ENCODE measurements at regions not wholly inside any gene's neighbourhood (a gene's known extent, or its start where the extent isn't known, plus 50 kb on each side); places are given as distances from the start of the nearest gene placed in this dataset.

DNA sequence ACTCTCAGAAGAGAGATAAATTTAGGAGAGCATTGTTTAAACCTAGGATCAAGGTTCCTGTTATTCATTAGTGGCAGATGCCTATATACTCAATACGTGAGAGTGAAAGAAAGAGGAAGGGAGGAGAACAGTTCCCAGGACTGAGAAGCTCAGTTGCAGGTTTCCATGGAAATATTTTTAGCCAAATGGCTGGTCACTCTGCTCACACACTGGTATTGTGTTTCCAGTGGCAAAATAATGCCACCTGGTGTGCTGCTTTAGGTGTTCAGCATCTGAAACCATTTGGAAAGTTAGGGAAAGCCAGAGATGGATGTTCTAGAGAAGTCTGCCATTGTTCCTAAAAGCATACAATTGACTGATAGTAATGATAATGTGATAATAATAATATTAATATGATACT is 827.7 kb downstream of the SORCS3 start:
- no peaks in the 10 kb centered on the region for H3K27me3 ChIP-seq
- H3K4me3 ChIP-seq: no peak overlapping the region
- intact Hi-C loops (cut with DNase I; ENCODE audit: low total_unique reads): no loop called here
- no peak for DNase-seq
- TF ChIP-seq POLR2A (IDR thresholded peaks at IDR 0.05): no peak
- TF ChIP-seq, protein P1, sequence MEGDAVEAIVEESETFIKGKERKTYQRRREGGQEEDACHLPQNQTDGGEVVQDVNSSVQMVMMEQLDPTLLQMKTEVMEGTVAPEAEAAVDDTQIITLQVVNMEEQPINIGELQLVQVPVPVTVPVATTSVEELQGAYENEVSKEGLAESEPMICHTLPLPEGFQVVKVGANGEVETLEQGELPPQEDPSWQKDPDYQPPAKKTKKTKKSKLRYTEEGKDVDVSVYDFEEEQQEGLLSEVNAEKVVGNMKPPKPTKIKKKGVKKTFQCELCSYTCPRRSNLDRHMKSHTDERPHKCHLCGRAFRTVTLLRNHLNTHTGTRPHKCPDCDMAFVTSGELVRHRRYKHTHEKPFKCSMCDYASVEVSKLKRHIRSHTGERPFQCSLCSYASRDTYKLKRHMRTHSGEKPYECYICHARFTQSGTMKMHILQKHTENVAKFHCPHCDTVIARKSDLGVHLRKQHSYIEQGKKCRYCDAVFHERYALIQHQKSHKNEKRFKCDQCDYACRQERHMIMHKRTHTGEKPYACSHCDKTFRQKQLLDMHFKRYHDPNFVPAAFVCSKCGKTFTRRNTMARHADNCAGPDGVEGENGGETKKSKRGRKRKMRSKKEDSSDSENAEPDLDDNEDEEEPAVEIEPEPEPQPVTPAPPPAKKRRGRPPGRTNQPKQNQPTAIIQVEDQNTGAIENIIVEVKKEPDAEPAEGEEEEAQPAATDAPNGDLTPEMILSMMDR (IDR thresholded peaks at IDR 0.05): no peak
- no peaks in the 10 kb centered on the region for H3K9me3 ChIP-seq
- no peak overlapping the region for H3K27ac ChIP-seq
- no peaks in the 10 kb centered on the region for H3K4me1 ChIP-seq
- H3K36me3 ChIP-seq: no peaks in the 10 kb centered on the region

DNA sequence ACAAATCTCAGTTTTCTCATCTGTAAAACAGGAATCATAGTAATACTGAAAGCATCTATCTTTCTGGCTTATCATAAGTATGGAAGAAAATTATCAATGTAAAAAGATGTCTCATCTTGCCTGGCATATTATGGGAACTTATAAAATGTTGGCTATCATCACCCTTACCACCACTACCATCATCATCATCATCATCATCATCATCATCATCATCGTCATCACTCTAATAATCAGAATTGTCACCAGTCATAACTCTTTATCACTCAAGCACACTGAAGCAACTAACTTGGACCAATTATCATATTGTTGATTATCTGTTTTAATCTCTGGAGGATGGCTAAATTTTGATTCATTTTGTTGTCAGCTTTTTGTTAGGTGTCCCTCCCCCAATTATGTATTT is 825.4 kb downstream of the SORCS3 start:
- Histone ChIP-seq H3K27me3 (no peaks in the 10 kb centered on the region), H3K4me1 (no peaks in the 10 kb centered on the region), H3K27ac (no peak overlapping the region), H3K4me3 (no peak overlapping the region), H3K9me3 (no peaks in the 10 kb centered on the region), H3K36me3 (no peaks in the 10 kb centered on the region)
- TF ChIP-seq POLR2A (IDR thresholded peaks at IDR 0.05): no peak
- TF ChIP-seq, protein P1 (IDR thresholded peaks at IDR 0.05): no peak
- intact Hi-C loops (cut with DNase I; ENCODE audit: low total_unique reads): no loop called here
- no peak for DNase-seq

DNA sequence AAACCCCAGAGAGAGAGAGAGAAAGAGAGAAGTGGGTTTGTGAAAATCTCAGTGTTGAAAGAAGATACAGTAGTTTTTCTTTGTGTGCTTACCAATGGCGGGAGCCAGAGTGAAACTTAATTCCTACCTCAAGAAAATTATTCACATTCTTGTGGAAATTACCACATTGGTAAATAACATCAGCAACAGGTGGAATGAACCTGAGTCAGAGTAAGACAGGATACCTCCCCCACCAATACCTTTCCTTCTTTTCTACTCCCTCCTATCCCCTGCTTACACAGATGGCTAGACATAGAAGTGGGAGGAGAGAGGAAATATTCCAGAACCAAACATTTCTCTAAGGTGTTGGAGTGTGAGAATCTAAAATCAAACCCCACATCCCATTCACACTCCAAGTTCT is 793.9 kb downstream of the SORCS3 start:
- TF ChIP-seq, protein P1 (IDR thresholded peaks at IDR 0.05): no peak
- no peak for TF ChIP-seq POLR2A (IDR thresholded peaks at IDR 0.05)
- H3K4me1 ChIP-seq: no peaks in the 10 kb centered on the region
- intact Hi-C loops (cut with DNase I; ENCODE audit: low total_unique reads): no loop called here
- no peak for DNase-seq
- H3K27ac ChIP-seq: no peak overlapping the region
- H3K36me3 ChIP-seq: no peaks in the 10 kb centered on the region
- no peaks in the 10 kb centered on the region for H3K9me3 ChIP-seq
- no peak overlapping the region for H3K4me3 ChIP-seq
- H3K27me3 ChIP-seq: no peaks in the 10 kb centered on the region

DNA sequence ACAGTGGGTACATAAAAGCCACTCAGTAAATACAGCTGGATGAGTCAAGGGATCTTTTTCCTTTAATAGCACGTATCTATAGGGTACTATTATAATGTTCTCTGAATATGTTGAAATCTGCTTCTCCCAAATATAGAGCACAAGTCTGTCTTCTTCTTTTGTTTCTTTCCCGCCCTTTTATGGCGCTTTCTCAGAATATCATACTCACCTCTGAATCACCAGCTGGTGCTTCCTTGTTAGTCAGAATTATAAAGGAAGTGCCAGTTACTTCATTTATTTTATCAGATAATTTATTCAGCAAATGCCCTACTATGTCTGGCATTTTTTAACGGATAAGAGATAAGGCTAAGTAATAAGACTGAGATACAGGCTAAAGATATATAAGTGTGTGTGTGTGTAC is 772.9 kb downstream of the SORCS3 start:
- no peak overlapping the region for H3K4me3 ChIP-seq
- no peak for DNase-seq
- intact Hi-C loops (cut with DNase I; ENCODE audit: low total_unique reads): no loop called here
- H3K36me3 ChIP-seq: no peaks in the 10 kb centered on the region
- H3K9me3 ChIP-seq: no peaks in the 10 kb centered on the region
- no peaks in the 10 kb centered on the region for H3K27me3 ChIP-seq
- TF ChIP-seq POLR2A (IDR thresholded peaks at IDR 0.05): no peak
- TF ChIP-seq, protein P1 (IDR thresholded peaks at IDR 0.05): no peak
- H3K27ac ChIP-seq: no peak overlapping the region
- H3K4me1 ChIP-seq: no peaks in the 10 kb centered on the region

DNA sequence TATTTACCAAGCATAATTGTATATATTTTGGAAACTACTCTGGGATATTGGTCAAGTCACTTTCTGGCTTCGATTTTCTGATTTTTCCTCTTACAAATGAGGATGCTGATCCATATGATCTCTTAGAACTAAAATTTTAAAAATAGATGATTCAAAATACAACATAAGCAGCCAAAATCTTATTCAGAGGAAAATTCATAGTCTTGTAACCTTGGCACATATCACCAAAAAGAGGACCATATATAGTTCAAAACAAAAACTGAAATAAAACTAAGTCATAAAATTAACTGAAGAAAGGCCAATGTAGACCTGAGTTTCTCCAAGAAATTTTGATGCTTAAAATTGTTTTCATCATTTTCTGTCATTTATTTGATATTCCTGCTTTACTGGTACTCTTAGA is 768.3 kb downstream of the SORCS3 start:
- no peak for DNase-seq
- Histone ChIP-seq H3K27ac (no peak overlapping the region), H3K9me3 (no peaks in the 10 kb centered on the region), H3K4me3 (no peak overlapping the region), H3K36me3 (no peaks in the 10 kb centered on the region), H3K27me3 (no peaks in the 10 kb centered on the region), H3K4me1 (no peaks in the 10 kb centered on the region)
- TF ChIP-seq, protein P1 (IDR thresholded peaks at IDR 0.05): no peak
- TF ChIP-seq POLR2A (IDR thresholded peaks at IDR 0.05): no peak
- intact Hi-C loops (cut with DNase I; ENCODE audit: low total_unique reads): no loop called here

Data from uterus (tissue), 3 donors.